Fibroblast of lung (primary cell): ENCODE measurements at regions not wholly inside any gene's neighbourhood (a gene's known extent, or its start where the extent isn't known, plus 50 kb on each side); places are given as distances from the start of the nearest gene placed in this dataset.

Experiments
- EZH2 ChIP-seq: IDR thresholded peaks from 2 replicates; pipeline ENCODE4 v1.5.1; 2012; ENCODE audit warnings: low read length, control low read depth, mild to moderate bottlenecking; ENCODE audit errors: missing control alignments
- TF ChIP-seq, protein P1 (sequence below), 2 donors: IDR thresholded peaks in 1 of 2; conservative IDR thresholded peaks in 1 of 2; 1 replicate in 1 of 2; 2 replicates in 1 of 2; pipeline ENCODE4 v1.5.1; 2011 to 2012; ENCODE audit warnings: low read length in 2 of 2, control low read depth in 1 of 2, inconsistent platforms in 1 of 2, low read depth in 1 of 2, mild to moderate bottlenecking in 1 of 2

DNA sequence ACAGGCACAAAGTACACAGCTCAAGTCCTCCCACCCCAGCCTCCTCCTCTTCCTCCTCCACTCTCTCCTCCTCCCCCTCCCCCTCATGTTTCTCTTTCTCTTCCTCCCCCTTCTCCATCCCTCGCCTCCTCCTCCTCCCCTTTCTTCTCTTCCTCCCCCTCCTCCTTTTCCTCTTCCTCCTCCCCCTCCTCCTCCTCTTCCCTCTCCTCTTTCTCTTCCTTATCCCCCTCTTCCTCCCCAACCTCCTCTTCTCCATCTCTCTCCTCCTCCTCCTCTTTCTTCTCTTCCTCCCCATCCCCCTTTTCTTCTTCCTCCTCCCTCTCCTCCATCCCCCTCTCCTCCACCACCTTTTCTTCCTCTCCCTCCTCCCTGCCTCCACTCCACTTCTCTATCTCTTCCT is 276.3 kb upstream of the TSHZ3 start:
- no peak for TF ChIP-seq EZH2
- TF ChIP-seq, protein P1, sequence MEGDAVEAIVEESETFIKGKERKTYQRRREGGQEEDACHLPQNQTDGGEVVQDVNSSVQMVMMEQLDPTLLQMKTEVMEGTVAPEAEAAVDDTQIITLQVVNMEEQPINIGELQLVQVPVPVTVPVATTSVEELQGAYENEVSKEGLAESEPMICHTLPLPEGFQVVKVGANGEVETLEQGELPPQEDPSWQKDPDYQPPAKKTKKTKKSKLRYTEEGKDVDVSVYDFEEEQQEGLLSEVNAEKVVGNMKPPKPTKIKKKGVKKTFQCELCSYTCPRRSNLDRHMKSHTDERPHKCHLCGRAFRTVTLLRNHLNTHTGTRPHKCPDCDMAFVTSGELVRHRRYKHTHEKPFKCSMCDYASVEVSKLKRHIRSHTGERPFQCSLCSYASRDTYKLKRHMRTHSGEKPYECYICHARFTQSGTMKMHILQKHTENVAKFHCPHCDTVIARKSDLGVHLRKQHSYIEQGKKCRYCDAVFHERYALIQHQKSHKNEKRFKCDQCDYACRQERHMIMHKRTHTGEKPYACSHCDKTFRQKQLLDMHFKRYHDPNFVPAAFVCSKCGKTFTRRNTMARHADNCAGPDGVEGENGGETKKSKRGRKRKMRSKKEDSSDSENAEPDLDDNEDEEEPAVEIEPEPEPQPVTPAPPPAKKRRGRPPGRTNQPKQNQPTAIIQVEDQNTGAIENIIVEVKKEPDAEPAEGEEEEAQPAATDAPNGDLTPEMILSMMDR (conservative IDR thresholded peaks at IDR 0.05 in 1 of 2, IDR thresholded peaks at IDR 0.05 in 1 of 2; ENCODE audit: low read depth in 1 of 2, low read length in 2 of 2): no peak
